PC-3 (cell line): ENCODE measurements at regions not wholly inside any gene's neighbourhood (a gene's known extent, or its start where the extent isn't known, plus 50 kb on each side); places are given as distances from the start of the nearest gene placed in this dataset.
"Not testable (repeated sequence)": the region's sequence is repeated elsewhere in the genome, so short reads cannot be mapped to it uniquely, and the experiment has no call there.

Experiments used
- EZH2 ChIP-seq: fragments of 300-600 bp; sonication (generic); IDR thresholded peaks from one replicate; pipeline ENCODE4 v1.6.1; 2017; ENCODE audit warnings: antibody characterized with exemption, mild to moderate bottlenecking, low read length; ENCODE audit not compliant: unreplicated experiment
- EZH2phosphoT487 ChIP-seq: fragments of 300-600 bp; sonication (generic); IDR thresholded peaks from 2 replicates; pipeline ENCODE4 v1.6.1; 2018; ENCODE audit warnings: mild to moderate bottlenecking, antibody characterized with exemption, low read length, borderline replicate concordance
- TF ChIP-seq, protein P1 (sequence below): fragments of 300-600 bp; sonication (generic); conservative IDR thresholded peaks from 2 replicates; pipeline ENCODE4 v1.5.1; 2017; ENCODE audit warnings: antibody characterized with exemption, low read depth, mild to moderate bottlenecking, low read length

DNA sequence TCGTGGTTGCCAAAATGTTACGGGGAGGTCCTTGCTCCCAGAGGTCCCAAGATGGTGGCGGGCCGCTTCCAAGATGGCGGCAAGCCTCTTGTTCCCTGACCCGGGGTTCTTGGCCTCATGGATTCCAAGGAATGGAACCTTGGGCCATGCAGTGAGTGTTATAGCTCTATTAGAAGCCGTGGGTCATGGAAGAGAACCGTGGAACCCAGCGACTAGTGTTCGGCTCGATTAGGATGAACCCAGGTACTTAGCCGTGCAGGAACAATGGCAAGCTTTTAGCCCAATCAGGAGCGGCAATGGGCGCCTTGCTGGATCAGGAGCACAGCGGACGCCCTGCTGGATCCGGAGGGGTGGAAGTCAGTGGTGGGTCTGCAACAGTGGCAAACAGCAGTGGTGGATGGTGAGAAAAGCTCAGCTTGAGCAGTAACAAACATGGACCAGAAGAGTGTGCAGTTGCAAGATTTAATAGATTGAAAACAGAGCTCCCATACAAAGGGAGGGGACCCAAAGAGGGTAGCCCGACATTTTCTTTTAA, 89.2 kb upstream of the SMAD3 start:
- TF ChIP-seq, protein P1, sequence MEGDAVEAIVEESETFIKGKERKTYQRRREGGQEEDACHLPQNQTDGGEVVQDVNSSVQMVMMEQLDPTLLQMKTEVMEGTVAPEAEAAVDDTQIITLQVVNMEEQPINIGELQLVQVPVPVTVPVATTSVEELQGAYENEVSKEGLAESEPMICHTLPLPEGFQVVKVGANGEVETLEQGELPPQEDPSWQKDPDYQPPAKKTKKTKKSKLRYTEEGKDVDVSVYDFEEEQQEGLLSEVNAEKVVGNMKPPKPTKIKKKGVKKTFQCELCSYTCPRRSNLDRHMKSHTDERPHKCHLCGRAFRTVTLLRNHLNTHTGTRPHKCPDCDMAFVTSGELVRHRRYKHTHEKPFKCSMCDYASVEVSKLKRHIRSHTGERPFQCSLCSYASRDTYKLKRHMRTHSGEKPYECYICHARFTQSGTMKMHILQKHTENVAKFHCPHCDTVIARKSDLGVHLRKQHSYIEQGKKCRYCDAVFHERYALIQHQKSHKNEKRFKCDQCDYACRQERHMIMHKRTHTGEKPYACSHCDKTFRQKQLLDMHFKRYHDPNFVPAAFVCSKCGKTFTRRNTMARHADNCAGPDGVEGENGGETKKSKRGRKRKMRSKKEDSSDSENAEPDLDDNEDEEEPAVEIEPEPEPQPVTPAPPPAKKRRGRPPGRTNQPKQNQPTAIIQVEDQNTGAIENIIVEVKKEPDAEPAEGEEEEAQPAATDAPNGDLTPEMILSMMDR = not testable (repeated sequence)
- TF ChIP-seq EZH2phosphoT487, EZH2: not testable (repeated sequence)
